Left cardiac atrium (tissue), 4 donors: ENCODE measurements at regions not wholly inside any gene's neighbourhood (a gene's known extent, or its start where the extent isn't known, plus 50 kb on each side); places are given as distances from the start of the nearest gene placed in this dataset.
"Not testable (repeated sequence)": the region's sequence is repeated elsewhere in the genome, so short reads cannot be mapped to it uniquely, and the experiment has no call there.

Source experiments
- ATAC-seq, 2 donors: fragments of 200-7000 bp; cut with Tn5 transposase; one replicate each; pipeline ENCODE4 v1.9.1; 2020; ENCODE audit warnings: mild to moderate bottlenecking in 2 of 2, moderate library complexity in 2 of 2
- DNase-seq: peaks from one replicate; pipeline ENCODE4 v3.0.0-alpha.2; 2020
- intact Hi-C, 2 donors: fragments of 100-400 bp; cut with DNase I; formaldehyde crosslinking; loops; one replicate each; pipeline versions ENCODE4 v1.14.1 to v1.15.1; 2022 to 2023
- donor health status: DM: no; HTN: yes; CAD: no.
- donor health status: DM: no; HTN: yes; CAD: no; lungs with severe emphysema.
- donor health status: DM: yes; HTN: yes; CAD: no.
- donor health status: Dilated cardiomyopathy.

DNA sequence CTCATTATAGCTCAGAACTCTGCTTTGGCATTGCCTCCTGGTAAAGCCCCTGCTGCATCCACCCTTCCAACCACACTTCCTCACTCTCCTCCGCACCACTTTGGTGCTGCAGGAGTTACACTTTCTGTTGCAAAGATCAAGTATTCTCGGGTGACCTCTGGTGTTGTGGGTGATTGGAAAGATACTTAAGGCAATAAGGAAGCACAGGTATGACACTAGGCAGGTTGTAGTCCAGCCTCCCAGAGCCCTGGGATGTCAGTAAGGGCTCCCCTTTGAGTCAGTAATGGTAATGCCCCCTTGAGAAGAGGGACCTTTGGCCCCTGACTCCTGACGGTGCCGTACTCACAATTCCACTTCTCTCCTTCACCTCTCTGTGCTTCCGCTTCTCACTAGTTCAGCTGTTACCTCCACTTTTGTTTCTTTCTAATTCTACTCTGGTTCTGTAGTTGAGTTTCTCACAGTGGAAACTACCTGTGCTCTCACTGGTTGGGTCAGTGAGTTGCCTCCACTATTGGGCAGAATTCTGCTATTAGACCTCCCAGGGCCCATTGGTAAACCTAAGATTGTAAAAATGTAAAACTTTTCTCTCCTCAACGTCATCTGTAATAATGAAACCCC, 350.0 kb downstream of the GOLGA6L6 start:
- ATAC-seq, intact Hi-C loops, DNase-seq: not testable (repeated sequence)

DNA sequence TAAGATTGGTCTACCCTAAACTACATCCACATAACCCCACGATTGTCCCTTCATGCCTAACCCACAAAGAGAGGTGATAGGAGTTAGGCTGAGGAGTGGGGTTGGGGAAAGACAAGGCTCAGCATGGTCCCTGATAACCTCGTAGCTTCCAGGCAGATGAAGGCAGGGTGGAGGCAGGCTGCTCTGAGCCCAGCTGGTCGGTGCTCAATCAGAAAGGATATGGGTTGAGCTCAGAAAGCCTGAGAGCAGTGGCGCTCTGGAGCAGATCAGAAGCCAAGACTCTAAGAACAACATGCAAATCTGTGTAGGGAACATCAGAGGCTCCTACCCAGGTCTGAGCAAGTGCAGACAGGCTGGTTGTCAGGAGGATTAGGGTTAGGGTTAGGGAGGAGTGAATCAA, 353.0 kb downstream of the GOLGA6L6 start:
- intact Hi-C loops, DNase-seq: not testable (repeated sequence)

GRCh38 chr15:20187370-20188355, 353.9 kb downstream of the GOLGA6L6 start:
- intact Hi-C loops, ATAC-seq: not testable (repeated sequence)

More for the DNA sequence above, 353.0 kb downstream of the GOLGA6L6 start:
- not testable (repeated sequence) for ATAC-seq

DNA sequence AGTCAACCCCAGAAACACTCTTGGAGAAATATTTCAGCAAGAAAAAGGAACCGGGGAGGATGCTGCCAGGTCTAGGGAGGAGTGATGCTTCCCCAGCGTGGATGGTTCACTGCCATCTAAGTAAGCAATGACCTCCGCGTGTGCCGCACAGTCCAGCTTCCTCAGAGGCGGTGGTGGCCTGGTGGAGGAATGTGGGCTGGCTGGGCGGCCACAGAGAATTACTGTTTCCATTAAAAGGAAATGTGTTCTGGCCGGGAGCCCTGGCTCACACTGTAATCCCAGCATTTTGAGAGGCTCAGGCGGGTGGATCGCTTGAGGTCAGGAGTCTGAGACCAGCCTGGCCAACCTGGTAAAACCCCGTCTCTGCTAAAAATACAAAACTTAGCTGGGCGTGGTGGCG, 356.7 kb downstream of the GOLGA6L6 start:
- ATAC-seq, DNase-seq, intact Hi-C loops: not testable (repeated sequence)

More at GRCh38 chr15:20187370-20188355, 353.9 kb downstream of the GOLGA6L6 start:
- DNase-seq, result not testable (repeated sequence)

GRCh38 chr15:20168221-20168620, 373.4 kb downstream of the GOLGA6L6 start:
- DNase-seq, intact Hi-C loops, ATAC-seq: not testable (repeated sequence)

DNA sequence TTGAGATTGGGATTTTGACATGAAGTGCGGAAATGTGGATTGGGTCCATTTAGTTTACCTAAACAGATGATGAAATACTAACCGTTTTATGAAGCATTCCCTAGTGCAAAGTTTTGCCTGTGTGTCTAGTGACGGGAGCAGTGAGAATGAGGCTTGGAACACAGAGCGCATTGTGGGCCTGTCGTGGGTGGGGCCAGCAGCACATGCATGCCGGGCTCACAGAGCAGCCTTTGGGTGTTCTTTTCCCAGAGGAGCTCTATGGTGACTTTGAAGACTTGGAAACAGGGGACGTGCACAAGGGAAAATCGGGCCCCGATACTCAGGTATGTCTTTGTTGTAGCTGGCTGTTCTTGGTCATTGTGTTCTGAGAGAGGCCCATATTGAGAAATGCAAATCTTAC, 388.1 kb downstream of the GOLGA6L6 start:
- intact Hi-C loops, DNase-seq, ATAC-seq: not testable (repeated sequence)

DNA sequence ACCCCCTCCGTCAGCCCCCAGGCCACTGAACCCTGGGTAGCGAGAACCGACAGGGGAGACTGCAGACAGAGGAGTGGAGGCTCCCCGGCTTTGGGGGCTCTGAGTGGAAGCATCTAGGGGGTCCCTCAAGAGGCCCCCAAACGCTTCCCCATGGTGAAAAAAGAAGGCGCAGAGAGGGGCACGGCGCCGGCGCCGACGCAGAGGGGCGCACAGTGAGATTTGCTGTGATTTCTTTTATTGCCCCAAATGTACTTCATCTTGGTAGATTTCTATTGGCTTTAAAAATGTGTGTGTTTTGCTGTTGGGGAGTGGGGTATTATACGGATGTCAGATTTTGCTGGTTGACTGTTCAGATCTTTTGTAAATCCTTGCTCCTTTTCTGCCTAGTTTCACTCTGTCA, 392.9 kb downstream of the GOLGA6L6 start:
- ATAC-seq, intact Hi-C loops, DNase-seq: not testable (repeated sequence)

GRCh38 chr15:20148008-20148407, 393.6 kb downstream of the GOLGA6L6 start:
- ATAC-seq, intact Hi-C loops, DNase-seq: not testable (repeated sequence)

GRCh38 chr15:20144333-20145036, 397.1 kb downstream of the GOLGA6L6 start:
- ATAC-seq, DNase-seq, intact Hi-C loops: not testable (repeated sequence)

- DNase-seq, intact Hi-C loops, ATAC-seq: not testable (repeated sequence)
Observed at GRCh38 chr15:20142906-20143305, 398.7 kb downstream of the GOLGA6L6 start.

GRCh38 chr15:20142410-20142809, 399.2 kb downstream of the GOLGA6L6 start:
- intact Hi-C loops, DNase-seq, ATAC-seq: not testable (repeated sequence)

- ATAC-seq, DNase-seq, intact Hi-C loops: not testable (repeated sequence)
Observed at GRCh38 chr15:20124668-20125067, 416.9 kb downstream of the GOLGA6L6 start.

- ATAC-seq (no peak), DNase-seq (peak; percentile 17)
- intact Hi-C loops, result no loop called here
Observed at GRCh38 chr15:20106026-20106425, 435.6 kb downstream of the GOLGA6L6 start.

- ATAC-seq, intact Hi-C loops, DNase-seq: not testable (repeated sequence)
Observed at GRCh38 chr15:20105011-20105990, 436.3 kb downstream of the GOLGA6L6 start.

- intact Hi-C loops, ATAC-seq: not testable (repeated sequence)
- DNase-seq, result peak; percentile 18
Observed at GRCh38 chr15:20104551-20104950, 437.0 kb downstream of the GOLGA6L6 start.

- intact Hi-C loops, ATAC-seq: not testable (repeated sequence)
- DNase-seq, result peak; percentile 31
Observed at GRCh38 chr15:20102862-20103261, 438.7 kb downstream of the GOLGA6L6 start.

DNA sequence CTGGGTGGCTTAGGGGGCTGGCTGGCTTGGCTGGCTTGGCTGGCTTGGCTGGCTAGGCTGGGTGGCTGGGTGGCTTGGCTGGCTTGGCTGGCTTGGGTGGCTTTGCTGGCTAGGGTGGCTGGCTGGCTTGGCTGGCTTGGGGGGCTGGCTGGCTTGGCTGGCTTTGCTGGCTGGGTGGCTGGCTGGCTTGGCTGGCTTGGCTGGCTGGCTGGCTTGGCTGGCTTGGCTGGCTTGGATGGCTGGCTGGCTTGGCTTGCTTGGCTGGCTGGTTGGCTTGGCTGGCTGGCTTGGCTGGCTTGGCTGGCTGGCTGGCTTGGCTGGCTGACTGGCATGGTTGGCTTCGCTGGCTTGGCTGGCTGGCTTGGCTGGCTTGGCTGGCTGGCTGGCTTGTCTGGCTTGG, 439.4 kb downstream of the GOLGA6L6 start:
- intact Hi-C loops, ATAC-seq: not testable (repeated sequence)
- peak; percentile 36 for DNase-seq

- ATAC-seq, DNase-seq, intact Hi-C loops: not testable (repeated sequence)
Observed at GRCh38 chr15:20101281-20101680, 440.3 kb downstream of the GOLGA6L6 start.
